ENCODE measurements at regions not wholly inside any gene's neighbourhood (a gene's known extent, or its start where the extent isn't known, plus 50 kb on each side); places are given as distances from the start of the nearest gene placed in this dataset.

DNA sequence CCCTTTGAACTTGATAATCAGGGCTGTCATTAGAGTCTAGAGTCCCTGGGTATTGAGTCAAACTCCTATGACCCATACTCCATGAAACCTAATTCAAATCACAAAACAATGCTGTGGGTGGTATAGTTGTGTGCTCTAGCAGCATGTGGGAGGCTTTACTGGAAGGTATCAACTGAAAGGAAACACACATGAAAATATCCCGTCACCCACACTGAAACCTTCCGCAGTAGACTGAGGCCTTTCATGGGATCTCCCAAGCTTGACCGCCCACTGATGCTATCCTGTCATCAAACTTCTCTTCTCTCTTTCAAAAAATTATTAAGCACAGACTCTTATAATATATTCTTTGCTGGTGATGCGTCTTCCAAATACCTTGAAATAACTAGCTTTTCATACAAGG lies 569.1 kb upstream of the MEF2C start:
- no peak for DNase-seq (ENCODE audit: low read depth in 1 of 2, low spot score in 1 of 2)
- in situ Hi-C loops (cut with HindIII; ENCODE audit: low pct_unique_long_range_greater_than_20kb, low sequenced_read_pairs): no loop called here
- no peak for TF ChIP-seq JUND (IDR thresholded peaks at IDR 0.05; ENCODE audit: low read depth)

DNA sequence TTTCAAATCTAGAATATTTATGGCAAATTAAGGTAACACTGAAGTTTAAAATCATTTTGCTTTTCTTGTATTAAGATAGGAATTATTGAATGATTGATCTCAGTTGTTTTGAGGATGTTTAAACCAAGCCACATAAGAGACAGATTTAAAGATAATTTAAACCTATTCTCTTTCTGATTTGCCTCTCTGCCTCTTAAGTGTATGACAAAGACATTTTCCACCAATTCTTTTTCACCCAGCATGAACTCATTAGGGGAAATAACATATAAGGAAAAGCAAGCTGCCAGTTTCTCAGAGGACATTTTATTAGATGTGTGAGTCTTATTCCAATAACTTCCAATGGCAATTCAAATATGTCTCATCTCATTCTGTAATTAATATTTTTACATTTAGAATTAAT lies 568.3 kb upstream of the MEF2C start:
- in situ Hi-C loops (cut with HindIII; ENCODE audit: low pct_unique_long_range_greater_than_20kb, low sequenced_read_pairs): no loop called here
- no peak for TF ChIP-seq JUND (IDR thresholded peaks at IDR 0.05; ENCODE audit: low read depth)
- DNase-seq (ENCODE audit: low read depth in 1 of 2, low spot score in 1 of 2): no peak

DNA sequence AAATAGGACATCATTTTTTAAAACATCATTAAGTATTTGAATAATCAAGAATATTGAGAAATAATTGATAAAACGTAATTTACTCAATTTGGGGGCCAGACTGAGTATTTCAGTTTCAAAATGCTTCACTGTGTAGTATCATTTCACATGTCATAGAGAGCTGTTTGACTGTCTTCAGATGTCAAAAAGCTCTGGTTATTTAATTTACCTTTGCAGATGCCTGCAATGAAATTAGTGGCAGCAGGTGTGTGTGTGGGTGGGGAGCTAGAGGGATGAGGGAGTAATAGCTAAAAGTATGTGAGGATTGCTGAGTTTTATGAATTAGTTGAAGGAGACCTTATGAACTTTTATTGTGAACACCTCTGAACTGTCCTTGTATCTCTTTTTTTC lies 567.2 kb upstream of the MEF2C start:
- DNase-seq (ENCODE audit: low read depth in 1 of 2, low spot score in 1 of 2): no peak
- in situ Hi-C loops (cut with HindIII; ENCODE audit: low pct_unique_long_range_greater_than_20kb, low sequenced_read_pairs): no loop called here
- TF ChIP-seq JUND (IDR thresholded peaks at IDR 0.05; ENCODE audit: low read depth): no peak

DNA sequence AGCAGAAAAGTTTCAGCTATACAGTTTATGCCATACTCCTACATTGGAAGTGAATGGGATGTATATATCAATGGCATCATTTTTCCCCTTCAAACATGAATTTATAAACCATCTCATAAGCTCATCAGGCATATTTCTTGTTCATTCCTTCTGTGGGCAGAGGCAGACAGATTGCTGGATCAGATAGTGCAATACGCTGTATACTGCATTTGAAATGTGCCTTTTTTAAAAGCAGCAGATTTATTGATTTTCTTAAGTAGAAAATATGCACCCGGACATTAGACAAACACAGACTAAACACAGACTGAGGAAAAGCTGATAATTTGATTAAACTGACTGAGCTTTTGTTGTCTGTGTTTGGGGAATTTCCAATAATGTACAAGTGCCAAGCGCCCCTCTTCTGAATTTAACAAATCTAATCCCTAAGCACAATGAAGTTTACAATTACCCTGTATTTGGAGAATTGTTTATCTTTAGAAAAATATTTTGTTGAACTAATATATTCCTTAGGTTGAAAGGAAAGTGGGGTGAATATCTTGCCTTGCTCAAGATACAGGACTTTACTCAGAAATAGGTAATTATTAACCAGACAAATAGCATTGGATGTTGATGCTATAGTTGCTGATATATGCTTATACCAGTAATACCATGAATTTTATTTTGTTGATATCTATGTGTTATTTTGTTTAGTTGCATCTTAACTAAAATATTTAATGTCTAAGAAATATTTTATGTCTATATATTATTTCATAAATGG lies 566.6 kb upstream of the MEF2C start:
- no peak for TF ChIP-seq JUND (IDR thresholded peaks at IDR 0.05; ENCODE audit: low read depth)
- DNase-seq (ENCODE audit: low read depth in 1 of 2, low spot score in 1 of 2): no peak
- in situ Hi-C loops (cut with HindIII; ENCODE audit: low pct_unique_long_range_greater_than_20kb, low sequenced_read_pairs): no loop called here

DNA sequence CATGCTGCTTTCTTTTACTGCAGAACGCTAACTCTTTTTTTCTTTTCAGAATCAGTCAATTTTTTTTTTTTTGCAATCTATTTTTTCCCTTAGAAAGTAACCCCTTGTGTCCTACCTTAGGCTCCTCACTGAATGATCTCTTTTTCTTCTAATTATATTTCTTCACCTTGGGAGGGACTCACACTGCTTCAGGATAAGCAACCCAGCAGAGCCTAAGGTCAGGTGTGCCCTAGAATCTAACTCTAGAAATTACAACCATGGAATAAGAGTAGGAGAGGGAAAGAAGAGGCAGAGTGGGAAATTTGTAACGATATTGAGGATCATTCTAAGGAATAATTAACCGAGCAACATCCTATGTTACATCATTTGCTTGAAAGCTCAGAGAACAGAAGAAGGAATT lies 564.0 kb upstream of the MEF2C start:
- DNase-seq (ENCODE audit: low read depth in 1 of 2, low spot score in 1 of 2): no peak
- TF ChIP-seq JUND (IDR thresholded peaks at IDR 0.05; ENCODE audit: low read depth): no peak
- in situ Hi-C loops (cut with HindIII; ENCODE audit: low pct_unique_long_range_greater_than_20kb, low sequenced_read_pairs): no loop called here

DNA sequence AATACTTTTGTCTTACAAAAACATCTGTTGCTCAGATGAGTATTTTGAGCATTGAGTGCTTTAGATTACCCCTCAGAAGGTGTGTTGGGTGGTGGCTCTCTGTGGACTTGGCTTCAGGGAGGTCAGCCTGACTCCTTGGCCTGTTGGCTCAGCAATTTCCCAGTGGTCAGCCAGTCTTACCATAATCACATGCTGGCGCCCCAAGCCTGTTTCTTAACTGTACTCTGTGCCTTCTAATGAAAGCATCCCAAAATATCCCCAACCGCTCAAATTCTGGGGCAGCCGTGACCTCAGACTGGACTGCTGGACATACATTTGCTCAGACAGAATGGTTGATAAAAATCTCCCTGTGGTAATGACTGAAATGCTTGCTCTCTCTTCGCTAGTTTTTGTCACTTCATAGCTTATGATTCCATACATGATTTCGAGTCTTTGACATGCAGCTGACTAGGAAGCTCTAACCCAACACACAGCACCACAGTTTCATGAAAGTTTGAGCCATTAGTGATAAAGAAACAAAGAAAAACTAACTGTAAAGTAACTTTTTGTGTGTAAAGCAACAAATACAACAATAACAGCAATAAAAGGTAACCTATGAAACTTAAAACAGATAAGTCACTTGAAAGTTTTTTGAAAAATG lies 562.2 kb upstream of the MEF2C start:
- in situ Hi-C loops (cut with HindIII; ENCODE audit: low pct_unique_long_range_greater_than_20kb, low sequenced_read_pairs): no loop called here
- DNase-seq (ENCODE audit: low read depth in 1 of 2, low spot score in 1 of 2): peak in 1 of 2 experiments; percentile 12
- no peak for TF ChIP-seq JUND (IDR thresholded peaks at IDR 0.05; ENCODE audit: low read depth)

DNA sequence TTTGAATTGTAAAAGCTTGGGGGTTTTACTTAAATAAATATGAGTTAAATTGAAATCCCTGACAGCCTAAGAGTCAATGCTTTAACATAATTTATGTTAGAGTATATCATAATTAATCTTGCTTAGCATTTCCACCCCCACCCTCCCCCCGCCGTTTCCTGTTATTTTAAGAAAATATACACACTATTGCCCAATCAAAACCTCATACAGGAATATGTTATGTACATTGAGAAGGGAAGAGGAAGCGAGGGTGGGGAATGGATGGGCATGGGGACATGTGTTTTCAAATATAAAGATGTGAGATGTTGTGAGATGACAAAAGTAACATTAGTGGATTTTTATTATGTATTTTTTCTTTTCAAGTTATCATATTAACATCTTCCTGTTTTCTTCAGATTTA lies 561.1 kb upstream of the MEF2C start:
- in situ Hi-C loops (cut with HindIII; ENCODE audit: low pct_unique_long_range_greater_than_20kb, low sequenced_read_pairs): no loop called here
- no peak for DNase-seq (ENCODE audit: low read depth in 1 of 2, low spot score in 1 of 2)
- no peak for TF ChIP-seq JUND (IDR thresholded peaks at IDR 0.05; ENCODE audit: low read depth)

DNA sequence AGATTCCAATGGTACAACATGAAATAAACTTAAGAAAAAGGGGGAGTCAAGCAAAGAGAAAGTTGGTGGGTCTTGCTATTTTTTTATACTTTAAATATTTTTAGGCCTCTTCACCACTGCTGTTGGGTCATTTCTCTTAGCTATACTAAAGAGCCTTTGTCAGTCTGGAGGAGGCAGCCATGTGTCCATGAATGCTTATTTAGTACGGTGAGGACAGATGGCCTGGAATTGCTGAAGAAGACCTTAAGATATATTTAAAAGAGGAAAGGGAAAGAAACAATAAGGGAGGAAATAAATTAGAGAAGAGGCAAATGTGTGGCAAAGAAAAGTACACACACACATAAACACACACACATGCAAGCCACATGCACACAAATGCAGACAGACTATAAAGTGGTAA lies 560.5 kb upstream of the MEF2C start:
- in situ Hi-C loops (cut with HindIII; ENCODE audit: low pct_unique_long_range_greater_than_20kb, low sequenced_read_pairs): no loop called here
- no peak for TF ChIP-seq JUND (IDR thresholded peaks at IDR 0.05; ENCODE audit: low read depth)
- DNase-seq (ENCODE audit: low read depth in 1 of 2, low spot score in 1 of 2): no peak

DNA sequence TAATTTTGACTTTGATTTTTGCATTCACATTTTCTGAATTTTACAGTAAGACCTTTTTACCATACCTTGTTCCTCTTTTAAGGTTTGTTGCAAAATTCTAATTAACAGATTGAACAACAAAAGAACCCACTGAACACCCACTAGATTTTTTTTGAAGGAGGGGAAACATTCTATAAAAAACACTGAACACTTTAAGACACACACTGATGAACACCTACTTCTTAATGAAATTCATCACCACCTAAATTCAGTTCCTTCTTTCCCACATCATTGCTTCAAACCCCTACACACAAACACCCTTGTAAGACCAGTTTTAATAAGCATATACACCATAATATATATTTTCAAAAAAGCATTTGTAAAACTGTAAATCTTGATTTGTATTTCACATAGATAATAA lies 559.0 kb upstream of the MEF2C start:
- TF ChIP-seq JUND (IDR thresholded peaks at IDR 0.05; ENCODE audit: low read depth): no peak

DNA sequence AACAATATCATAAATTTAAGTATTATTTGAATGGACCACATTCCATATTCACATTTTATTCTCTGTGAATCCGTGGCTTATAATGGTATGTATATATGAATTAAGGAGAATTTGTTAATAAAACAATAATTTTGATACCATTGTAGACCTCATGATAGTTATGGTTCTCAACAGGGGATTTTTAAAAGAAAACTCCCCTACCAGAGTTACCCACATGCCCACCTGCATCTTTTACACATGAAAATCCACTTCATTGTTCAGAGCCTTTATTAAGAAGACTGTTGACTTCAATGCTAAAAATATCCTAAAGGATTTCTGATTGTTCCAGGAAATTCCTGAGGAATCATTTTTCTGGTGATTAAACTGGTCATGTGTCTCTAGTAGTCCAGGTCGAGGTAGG lies 557.7 kb upstream of the MEF2C start:
- no peak for TF ChIP-seq JUND (IDR thresholded peaks at IDR 0.05; ENCODE audit: low read depth)
- in situ Hi-C loops (cut with HindIII; ENCODE audit: low pct_unique_long_range_greater_than_20kb, low sequenced_read_pairs): no loop called here

More for the DNA sequence above, 559.0 kb upstream of the MEF2C start:
- DNase-seq (ENCODE audit: low read depth in 1 of 2, low spot score in 1 of 2): no peak
- in situ Hi-C loops (cut with HindIII; ENCODE audit: low pct_unique_long_range_greater_than_20kb, low sequenced_read_pairs): no loop called here

DNA sequence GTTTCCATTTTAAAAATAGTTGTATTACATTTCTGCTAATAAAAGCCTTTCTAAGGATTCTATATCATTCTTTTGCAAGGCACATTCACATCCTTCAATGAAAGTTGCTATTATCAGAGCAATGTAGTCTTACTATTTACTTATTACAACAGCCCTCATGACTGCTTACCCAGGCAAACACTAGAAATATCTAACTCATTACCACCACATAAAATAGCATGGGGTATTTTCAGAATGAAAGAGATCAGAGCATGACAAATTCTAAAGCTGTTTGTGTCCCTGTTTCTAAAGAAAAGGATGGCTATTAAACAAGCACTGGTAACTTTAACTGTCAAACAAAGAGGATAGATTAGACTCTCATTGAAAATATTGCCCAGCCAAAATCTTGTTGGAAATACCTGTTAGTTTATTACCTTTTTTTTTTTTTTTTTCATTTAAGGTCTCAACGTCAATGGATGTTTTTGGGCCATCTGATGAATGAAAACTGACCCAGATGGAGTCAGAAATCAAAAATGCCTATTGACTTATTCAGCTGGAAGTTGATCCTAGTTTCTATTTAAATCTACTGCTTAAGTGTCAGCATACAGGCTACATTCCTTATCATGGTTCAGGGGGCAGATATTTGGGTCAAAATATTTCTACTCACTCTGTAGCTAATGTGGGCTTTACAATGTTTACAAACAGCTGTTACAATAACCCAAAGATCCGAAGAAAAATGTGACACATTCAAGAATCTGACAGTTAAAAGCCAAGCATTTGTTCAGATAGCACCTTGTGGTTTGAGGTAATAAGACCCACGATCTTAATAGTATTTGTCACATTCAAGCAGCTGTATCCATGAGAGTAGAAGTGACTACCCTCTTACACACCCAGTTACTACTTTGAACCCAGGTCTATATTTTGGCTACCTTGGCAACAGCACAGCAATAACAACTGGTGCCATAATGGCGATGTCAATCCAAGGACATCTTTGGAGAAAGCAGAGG lies 554.8 kb upstream of the MEF2C start:
- in situ Hi-C loops (cut with HindIII; ENCODE audit: low pct_unique_long_range_greater_than_20kb, low sequenced_read_pairs): no loop called here

More for the DNA sequence above, 557.7 kb upstream of the MEF2C start:
- DNase-seq (ENCODE audit: low read depth in 1 of 2, low spot score in 1 of 2): no peak

DNA sequence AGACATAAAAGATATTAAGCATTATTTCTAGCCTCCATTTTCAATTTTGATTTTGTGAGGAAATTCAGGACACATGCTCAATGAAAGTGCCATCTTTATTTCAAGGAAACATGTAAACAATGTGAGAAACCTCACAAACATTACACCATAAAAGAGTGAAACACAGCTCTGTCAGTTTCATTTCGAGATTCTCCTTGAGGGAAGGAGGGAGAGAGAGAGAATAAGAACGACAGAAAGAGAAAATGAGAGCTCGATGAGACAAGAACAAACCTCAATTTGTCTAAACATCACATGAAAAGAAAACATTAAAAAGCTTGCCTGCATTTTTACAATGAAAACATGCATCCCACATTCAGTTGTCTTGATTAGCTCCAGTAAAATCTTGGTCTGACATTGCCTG lies 553.5 kb upstream of the MEF2C start:
- no peak for DNase-seq (ENCODE audit: low read depth in 1 of 2, low spot score in 1 of 2)
- no peak for TF ChIP-seq JUND (IDR thresholded peaks at IDR 0.05; ENCODE audit: low read depth)
- in situ Hi-C loops (cut with HindIII; ENCODE audit: low pct_unique_long_range_greater_than_20kb, low sequenced_read_pairs): no loop called here

More for the DNA sequence above, 554.8 kb upstream of the MEF2C start:
- TF ChIP-seq JUND (IDR thresholded peaks at IDR 0.05; ENCODE audit: low read depth): no peak
- no peak for DNase-seq (ENCODE audit: low read depth in 1 of 2, low spot score in 1 of 2)

DNA sequence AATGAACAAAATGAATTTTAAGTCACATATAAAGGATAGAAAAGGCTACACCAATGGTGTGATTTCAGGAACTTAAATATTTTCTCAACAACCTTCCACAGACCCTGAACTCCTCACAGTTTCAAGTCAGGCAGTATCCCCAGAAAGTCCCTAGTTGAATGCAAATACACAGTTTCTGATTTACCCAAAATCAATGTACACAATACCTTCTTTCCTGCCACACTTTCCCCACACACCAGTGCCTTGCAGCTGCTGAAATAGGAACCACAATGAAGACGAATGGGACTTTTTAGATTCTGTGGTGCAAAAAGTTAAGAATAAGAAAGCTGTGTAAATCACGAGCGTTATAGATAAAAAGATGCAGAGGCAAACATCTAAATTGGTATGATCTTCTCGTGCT lies 552.4 kb upstream of the MEF2C start:
- DNase-seq (ENCODE audit: low read depth in 1 of 2, low spot score in 1 of 2): no peak
- in situ Hi-C loops (cut with HindIII; ENCODE audit: low pct_unique_long_range_greater_than_20kb, low sequenced_read_pairs): no loop called here
- no peak for TF ChIP-seq JUND (IDR thresholded peaks at IDR 0.05; ENCODE audit: low read depth)

All from T47D (cell line).